ENCODE measurements at regions not wholly inside any gene's neighbourhood (a gene's known extent, or its start where the extent isn't known, plus 50 kb on each side); places are given as distances from the start of the nearest gene placed in this dataset.

DNA sequence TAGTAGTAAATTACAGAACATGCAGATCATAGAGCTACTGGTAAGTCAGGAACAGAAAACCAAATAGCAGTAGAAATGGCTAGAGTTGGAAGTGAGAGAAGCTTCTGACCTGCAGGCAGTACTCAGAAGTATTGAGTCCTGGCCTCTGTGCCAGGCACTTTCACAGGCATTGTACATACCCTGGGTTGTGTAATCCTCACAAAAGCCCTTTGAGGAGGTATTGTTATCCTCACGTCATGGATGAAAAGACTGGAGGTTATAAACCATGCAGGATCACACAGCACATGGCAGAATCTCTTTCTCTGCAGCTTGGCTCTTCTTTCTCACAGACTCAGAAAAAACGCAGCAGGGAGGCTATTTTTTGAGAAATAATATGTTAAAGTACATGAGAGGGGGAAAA lies 789.3 kb upstream of the FAM98A start:
- H3K4me3 ChIP-seq (ENCODE audit: low read depth, low read length), result no peak overlapping the region
- H3K27ac ChIP-seq (ENCODE audit: extremely low read depth, low read depth, low read length), result no peak overlapping the region
- ChIA-PET POLR2A (no interaction called here), CTCF (no interaction called here)
- no peaks in the 10 kb centered on the region for H3K36me3 ChIP-seq (ENCODE audit: control insufficient read depth in 2 of 2, insufficient read depth in 1 of 2, low read length in 2 of 2)
- H3K9me3 ChIP-seq (ENCODE audit: control insufficient read depth, insufficient read depth, low read depth, low read length), result no peaks in the 10 kb centered on the region
- H3K4me1 ChIP-seq (ENCODE audit: control insufficient read depth, insufficient read depth, low read length), result no peaks in the 10 kb centered on the region
- TF ChIP-seq ZNF112 (tag by site-specific recombination; IDR thresholded peaks at IDR 0.05), result no peak
- TF ChIP-seq, protein P1, sequence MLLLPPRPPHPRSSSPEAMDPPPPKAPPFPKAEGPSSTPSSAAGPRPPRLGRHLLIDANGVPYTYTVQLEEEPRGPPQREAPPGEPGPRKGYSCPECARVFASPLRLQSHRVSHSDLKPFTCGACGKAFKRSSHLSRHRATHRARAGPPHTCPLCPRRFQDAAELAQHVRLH (tag by site-specific recombination; IDR thresholded peaks at IDR 0.05), result no peak
- TF ChIP-seq, protein P2, sequence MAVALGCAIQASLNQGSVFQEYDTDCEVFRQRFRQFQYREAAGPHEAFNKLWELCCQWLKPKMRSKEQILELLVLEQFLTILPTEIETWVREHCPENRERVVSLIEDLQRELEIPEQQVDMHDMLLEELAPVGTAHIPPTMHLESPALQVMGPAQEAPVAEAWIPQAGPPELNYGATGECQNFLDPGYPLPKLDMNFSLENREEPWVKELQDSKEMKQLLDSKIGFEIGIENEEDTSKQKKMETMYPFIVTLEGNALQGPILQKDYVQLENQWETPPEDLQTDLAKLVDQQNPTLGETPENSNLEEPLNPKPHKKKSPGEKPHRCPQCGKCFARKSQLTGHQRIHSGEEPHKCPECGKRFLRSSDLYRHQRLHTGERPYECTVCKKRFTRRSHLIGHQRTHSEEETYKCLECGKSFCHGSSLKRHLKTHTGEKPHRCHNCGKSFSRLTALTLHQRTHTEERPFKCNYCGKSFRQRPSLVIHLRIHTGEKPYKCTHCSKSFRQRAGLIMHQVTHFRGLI (tag by site-specific recombination; IDR thresholded peaks at IDR 0.05), result no peak
- TF ChIP-seq, protein P3, sequence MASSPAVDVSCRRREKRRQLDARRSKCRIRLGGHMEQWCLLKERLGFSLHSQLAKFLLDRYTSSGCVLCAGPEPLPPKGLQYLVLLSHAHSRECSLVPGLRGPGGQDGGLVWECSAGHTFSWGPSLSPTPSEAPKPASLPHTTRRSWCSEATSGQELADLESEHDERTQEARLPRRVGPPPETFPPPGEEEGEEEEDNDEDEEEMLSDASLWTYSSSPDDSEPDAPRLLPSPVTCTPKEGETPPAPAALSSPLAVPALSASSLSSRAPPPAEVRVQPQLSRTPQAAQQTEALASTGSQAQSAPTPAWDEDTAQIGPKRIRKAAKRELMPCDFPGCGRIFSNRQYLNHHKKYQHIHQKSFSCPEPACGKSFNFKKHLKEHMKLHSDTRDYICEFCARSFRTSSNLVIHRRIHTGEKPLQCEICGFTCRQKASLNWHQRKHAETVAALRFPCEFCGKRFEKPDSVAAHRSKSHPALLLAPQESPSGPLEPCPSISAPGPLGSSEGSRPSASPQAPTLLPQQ (tag by site-specific recombination; IDR thresholded peaks at IDR 0.05), result no peak
- TF ChIP-seq, protein P4, sequence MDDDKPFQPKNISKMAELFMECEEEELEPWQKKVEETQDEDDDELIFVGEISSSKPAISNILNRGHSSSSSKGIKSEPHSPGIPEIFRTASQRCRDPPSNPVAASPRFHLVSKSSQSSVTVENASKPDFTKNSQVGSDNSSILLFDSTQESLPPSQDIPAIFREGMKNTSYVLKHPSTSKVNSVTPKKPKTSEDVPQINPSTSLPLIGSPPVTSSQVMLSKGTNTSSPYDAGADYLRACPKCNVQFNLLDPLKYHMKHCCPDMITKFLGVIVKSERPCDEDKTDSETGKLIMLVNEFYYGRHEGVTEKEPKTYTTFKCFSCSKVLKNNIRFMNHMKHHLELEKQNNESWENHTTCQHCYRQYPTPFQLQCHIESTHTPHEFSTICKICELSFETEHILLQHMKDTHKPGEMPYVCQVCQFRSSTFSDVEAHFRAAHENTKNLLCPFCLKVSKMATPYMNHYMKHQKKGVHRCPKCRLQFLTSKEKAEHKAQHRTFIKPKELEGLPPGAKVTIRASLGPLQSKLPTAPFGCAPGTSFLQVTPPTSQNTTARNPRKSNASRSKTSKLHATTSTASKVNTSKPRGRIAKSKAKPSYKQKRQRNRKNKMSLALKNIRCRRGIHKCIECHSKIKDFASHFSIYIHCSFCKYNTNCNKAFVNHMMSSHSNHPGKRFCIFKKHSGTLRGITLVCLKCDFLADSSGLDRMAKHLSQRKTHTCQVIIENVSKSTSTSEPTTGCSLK (tag by site-specific recombination; IDR thresholded peaks at IDR 0.05), result no peak
- TF ChIP-seq, protein P5, sequence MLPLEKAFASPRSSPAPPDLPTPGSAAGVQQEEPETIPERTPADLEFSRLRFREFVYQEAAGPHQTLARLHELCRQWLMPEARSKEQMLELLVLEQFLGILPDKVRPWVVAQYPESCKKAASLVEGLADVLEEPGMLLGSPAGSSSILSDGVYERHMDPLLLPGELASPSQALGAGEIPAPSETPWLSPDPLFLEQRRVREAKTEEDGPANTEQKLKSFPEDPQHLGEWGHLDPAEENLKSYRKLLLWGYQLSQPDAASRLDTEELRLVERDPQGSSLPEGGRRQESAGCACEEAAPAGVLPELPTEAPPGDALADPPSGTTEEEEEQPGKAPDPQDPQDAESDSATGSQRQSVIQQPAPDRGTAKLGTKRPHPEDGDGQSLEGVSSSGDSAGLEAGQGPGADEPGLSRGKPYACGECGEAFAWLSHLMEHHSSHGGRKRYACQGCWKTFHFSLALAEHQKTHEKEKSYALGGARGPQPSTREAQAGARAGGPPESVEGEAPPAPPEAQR (tag by site-specific recombination; IDR thresholded peaks at IDR 0.05), result no peak
- TF ChIP-seq, protein P6, sequence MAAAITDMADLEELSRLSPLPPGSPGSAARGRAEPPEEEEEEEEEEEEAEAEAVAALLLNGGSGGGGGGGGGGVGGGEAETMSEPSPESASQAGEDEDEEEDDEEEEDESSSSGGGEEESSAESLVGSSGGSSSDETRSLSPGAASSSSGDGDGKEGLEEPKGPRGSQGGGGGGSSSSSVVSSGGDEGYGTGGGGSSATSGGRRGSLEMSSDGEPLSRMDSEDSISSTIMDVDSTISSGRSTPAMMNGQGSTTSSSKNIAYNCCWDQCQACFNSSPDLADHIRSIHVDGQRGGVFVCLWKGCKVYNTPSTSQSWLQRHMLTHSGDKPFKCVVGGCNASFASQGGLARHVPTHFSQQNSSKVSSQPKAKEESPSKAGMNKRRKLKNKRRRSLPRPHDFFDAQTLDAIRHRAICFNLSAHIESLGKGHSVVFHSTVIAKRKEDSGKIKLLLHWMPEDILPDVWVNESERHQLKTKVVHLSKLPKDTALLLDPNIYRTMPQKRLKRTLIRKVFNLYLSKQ (tag by site-specific recombination; IDR thresholded peaks at IDR 0.05; ENCODE audit: borderline replicate concordance), result no peak

DNA sequence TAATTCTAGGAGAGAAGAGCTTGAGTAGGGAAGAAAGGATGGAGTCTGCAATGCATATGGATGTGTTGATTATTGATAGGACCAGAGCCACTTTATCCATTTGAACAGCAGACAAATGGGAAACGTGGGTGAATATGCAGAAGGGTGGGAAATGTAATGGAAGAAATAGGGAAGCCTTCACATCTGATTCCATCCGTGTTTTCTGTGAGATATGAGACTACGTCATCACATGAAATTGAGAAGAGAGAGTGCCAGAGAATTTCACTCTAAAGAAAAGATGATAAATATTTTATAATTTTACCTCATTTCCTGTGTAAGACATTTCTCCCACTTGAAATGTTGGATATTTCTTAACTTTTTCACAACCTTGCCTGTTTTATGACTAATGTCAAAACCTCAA lies 788.4 kb upstream of the FAM98A start:
- no peak overlapping the region for H3K27ac ChIP-seq (ENCODE audit: extremely low read depth, low read depth, low read length)
- H3K9me3 ChIP-seq (ENCODE audit: control insufficient read depth, insufficient read depth, low read depth, low read length), result no peaks in the 10 kb centered on the region
- H3K4me3 ChIP-seq (ENCODE audit: low read depth, low read length), result no peak overlapping the region
- no peaks in the 10 kb centered on the region for H3K36me3 ChIP-seq (ENCODE audit: control insufficient read depth in 2 of 2, insufficient read depth in 1 of 2, low read length in 2 of 2)
- ChIA-PET POLR2A (no interaction called here), CTCF (no interaction called here)
- no peaks in the 10 kb centered on the region for H3K4me1 ChIP-seq (ENCODE audit: control insufficient read depth, insufficient read depth, low read length)
- TF ChIP-seq ZNF274 (IDR thresholded peaks at IDR 0.05; ENCODE audit: low read length) (no peak), ZNF274 (tag by site-specific recombination; IDR thresholded peaks at IDR 0.05; ENCODE audit: borderline replicate concordance) (no peak), ZNF146 (tag by site-specific recombination; IDR thresholded peaks at IDR 0.05) (no peak), ZNF837 (tag by site-specific recombination; IDR thresholded peaks at IDR 0.05) (no peak), ZNF19 (tag by site-specific recombination; IDR thresholded peaks at IDR 0.05; ENCODE audit: low read depth) (no peak), YY1 (tag by site-specific recombination; IDR thresholded peaks at IDR 0.05) (no peak), ZNF221 (tag by site-specific recombination; IDR thresholded peaks at IDR 0.05; ENCODE audit: borderline replicate concordance) (no peak), ZNF658 (tag by site-specific recombination; IDR thresholded peaks at IDR 0.05) (no peak)
- TF ChIP-seq, protein P7, sequence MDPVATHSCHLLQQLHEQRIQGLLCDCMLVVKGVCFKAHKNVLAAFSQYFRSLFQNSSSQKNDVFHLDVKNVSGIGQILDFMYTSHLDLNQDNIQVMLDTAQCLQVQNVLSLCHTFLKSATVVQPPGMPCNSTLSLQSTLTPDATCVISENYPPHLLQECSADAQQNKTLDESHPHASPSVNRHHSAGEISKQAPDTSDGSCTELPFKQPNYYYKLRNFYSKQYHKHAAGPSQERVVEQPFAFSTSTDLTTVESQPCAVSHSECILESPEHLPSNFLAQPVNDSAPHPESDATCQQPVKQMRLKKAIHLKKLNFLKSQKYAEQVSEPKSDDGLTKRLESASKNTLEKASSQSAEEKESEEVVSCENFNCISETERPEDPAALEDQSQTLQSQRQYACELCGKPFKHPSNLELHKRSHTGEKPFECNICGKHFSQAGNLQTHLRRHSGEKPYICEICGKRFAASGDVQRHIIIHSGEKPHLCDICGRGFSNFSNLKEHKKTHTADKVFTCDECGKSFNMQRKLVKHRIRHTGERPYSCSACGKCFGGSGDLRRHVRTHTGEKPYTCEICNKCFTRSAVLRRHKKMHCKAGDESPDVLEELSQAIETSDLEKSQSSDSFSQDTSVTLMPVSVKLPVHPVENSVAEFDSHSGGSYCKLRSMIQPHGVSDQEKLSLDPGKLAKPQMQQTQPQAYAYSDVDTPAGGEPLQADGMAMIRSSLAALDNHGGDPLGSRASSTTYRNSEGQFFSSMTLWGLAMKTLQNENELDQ (tag by site-specific recombination; IDR thresholded peaks at IDR 0.05; ENCODE audit: low read depth), result no peak
- TF ChIP-seq, protein P8, sequence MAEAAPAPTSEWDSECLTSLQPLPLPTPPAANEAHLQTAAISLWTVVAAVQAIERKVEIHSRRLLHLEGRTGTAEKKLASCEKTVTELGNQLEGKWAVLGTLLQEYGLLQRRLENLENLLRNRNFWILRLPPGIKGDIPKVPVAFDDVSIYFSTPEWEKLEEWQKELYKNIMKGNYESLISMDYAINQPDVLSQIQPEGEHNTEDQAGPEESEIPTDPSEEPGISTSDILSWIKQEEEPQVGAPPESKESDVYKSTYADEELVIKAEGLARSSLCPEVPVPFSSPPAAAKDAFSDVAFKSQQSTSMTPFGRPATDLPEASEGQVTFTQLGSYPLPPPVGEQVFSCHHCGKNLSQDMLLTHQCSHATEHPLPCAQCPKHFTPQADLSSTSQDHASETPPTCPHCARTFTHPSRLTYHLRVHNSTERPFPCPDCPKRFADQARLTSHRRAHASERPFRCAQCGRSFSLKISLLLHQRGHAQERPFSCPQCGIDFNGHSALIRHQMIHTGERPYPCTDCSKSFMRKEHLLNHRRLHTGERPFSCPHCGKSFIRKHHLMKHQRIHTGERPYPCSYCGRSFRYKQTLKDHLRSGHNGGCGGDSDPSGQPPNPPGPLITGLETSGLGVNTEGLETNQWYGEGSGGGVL (tag by site-specific recombination; IDR thresholded peaks at IDR 0.05), result no peak

Data from HEK293 (cell line).